Right renal pelvis (tissue), 4 donors: ENCODE measurements at regions not wholly inside any gene's neighbourhood (a gene's known extent, or its start where the extent isn't known, plus 50 kb on each side); places are given as distances from the start of the nearest gene placed in this dataset.

Experiments used
- DNase-seq, 4 donors: peaks; one replicate each; pipeline ENCODE4 v3.0.0-alpha.2; 2013; ENCODE audit warnings: low read depth in 4 of 4, low spot score in 3 of 4, missing footprints in 1 of 4

DNA sequence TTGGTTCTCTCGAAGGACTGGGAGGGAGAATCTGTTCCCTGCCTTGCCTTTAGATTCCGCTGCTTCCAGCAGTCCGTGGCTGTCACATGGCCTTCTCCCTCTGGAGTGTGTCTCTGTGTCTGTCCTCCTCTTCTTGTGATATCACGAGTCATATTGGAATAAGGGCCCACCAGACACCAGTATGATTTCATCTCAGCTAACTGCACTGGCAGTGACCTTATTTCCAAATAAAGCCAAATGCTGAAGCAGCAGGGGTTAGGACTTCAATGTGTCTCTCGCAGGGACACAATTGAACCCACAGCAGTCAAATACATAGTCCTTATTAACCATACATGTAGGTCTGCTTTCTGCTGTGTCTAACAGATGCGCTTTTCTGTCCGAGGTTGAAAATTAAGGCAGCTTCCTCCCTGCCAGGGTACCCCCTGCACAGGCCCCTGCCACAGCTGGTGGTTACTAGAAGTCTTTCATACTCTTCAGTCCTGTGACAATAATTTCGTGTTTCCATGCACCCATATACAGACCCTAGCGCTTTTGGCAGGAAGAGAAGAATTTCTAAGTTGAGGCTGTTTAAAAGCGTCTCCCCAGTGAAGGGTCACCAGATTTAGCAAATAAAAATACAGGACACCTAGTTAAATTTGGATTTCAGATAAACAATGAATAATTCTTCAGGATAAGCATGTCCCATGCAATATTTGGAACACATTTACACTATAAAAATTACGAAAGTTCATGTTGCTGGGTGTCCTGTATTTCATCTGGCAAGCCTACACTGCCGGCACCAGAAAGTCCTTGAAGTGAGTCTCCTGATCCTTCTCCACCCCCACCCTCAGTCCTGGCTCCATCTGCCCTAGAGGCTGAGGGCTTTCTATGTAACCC is 182.1 kb downstream of the ETS2 start:
- DNase-seq: no peak

DNA sequence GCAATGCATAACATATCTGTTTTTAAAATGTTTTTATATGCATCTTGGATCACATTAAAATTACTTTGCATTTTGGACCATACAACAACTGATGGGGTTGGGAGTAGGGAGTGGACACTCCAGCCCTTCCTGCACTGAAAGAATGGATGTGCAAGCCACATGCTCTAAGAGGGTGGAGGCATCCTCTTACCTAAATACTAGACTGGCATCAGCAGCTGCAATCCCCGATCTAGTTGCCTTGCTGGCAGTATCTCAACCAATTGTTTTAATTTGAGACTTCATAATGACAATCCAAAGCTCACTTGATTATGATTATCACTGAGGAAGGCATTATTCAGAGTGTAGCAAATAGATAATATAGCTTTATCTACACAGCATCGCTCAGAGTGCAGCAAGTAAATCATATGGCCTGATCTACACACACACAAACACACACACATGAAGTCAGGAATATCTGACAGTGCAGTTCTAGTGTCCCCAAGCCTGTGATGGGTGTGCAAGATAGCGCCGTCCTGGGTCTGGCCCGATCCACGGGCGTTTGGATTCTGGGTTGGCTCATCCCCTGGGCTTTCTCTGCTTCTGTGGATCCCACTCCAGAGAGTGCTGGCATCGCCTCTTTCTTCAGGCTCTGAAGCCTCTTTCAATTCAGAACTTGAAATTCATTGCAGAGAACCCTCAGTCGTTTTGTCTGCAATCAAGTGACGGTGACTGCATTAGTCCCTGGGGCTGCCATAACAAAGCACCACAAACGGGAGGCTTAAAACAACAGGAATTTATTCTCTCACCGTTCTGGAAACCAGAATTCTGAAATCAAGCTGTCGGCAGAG is 181.3 kb downstream of the ETS2 start:
- no peak for DNase-seq

DNA sequence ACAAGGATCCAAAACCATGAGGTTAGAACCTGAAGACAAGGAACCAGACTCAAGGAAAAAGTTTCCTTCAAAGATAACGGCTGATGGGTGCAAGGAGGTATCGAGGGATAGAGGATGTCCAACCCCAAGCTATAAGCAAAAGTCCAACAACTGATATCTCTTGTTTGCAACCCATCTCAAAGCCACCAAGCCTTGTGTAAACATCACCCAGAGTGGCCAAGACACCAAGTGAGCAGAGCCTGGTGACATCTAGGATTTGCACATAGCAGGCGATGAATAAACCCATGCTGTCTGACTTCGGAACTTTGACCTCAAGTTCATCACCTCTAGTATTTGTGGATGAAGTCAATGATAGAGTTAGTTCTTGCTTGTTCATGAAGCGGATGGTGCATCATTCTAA is 180.7 kb downstream of the ETS2 start:
- no peak for DNase-seq

DNA sequence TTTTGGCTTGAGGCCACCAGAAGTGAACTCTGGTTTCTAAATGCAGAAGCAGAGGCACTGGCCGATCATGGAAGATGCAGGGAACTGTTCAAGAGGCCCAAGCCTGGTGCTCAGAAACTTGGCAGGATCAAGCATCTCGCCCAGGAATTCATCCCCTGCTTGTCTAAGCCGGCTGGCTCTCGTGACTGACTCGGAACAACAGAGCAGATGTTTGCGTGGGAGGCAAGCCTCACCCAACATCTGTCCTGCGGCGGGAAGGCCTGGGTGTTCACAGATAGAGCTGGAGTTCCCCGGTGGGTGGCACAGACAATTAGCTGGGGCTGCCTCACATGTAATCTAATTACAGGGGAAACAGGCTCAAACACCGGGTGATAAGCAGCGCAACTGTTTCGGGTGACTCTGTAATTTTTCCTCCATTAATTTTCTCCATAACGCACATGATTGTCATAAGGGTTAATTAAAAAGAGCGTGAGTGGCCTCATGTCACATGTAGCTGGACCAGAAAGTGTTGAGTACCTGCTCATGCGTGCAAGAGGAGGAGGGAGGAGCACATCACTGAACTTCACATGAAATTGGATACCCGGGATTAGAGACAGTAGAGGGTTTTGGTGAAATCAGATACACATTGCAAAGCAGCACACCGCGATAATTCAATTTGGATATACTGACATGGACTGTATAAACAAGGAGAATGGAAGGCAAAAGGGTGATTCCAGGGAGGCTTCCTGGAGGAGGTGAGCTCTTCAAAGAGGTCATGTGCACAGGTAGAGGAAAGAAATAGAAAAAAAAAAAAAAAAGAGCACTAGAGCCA is 180.0 kb downstream of the ETS2 start:
- no peak for DNase-seq

DNA sequence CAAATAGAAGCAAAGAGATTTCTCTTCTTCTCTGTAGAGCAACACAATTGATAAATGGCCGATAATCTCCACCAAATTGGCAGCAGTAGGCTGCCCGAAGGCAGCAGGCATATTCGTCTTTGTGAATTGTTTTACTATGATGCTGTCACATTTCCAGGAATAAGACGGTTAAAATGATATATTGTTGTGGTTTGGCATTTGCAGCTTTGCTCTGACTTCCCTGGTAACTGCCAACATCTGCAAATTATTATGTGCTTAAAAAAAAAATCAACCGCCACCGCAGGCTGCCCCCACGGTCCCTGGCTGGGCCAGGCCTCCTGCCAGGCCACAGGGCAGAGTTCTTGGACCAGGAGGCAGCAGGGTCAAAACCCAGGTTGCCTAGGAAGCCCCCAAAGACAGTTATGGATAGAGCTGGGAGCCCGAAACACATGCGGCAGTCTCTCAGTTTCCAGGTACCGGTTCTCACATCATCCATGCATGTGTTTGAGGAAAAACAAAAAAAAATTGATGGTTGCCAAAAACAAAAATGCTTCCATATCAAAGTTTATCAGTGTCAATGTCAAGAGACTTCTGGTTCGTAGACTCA is 179.3 kb downstream of the ETS2 start:
- DNase-seq: no peak

DNA sequence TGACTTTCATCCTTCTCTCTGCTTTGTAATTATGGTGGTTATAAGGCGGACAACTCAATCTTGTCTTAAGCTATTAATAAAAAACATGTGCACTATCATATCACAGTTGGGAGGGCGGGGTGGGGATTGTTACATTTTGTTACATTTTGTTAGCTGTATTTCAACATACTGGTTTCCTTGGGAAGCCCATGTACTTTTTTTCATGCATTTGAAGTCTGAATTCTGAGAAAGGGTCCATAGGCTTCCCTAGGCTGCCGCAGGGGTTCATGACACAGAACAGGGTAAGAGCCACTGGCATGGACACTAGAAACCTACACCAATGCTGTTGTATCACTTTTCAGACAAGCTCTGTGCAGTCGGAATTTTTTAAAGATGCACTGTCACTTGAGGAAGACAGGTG is 178.8 kb downstream of the ETS2 start:
- no peak for DNase-seq

DNA sequence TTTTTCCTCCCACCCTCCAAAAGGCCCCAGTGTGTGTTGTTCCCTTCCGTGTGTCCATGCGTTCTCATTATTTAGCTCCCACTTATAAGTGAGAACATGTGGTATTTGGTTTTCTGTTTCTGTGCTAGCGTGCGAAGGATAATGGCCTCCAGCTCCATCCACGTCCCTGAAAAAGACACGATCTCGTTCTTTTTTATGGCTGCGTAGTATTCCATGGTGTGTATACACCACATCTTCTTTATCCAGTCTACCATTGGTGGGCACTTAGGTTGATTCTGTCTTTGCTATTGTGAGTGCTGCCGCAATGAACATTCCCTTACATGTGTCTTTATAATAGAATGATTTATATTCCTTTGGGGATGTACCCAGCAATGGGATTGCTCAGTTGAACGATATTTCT is 177.8 kb downstream of the ETS2 start:
- DNase-seq: no peak

DNA sequence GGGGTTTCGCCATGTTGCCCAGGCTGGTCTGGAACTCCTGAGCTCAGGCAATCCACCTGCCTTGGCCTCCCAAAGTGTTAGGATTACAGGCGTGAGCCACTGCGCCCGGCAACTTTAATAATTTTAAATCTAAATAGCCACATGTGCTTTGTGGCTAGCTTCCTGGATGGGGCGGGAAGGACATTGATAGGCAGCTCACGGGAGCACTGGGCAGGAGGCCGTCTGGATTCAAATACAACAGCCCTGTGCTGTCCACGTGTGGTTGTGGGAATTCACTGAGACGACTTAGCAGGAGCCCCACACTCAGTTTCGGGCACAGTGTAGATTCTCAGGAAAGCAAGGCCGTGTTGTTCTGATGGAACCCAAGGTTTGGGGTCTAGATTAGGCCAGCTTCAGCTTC is 177.1 kb downstream of the ETS2 start:
- DNase-seq: no peak

DNA sequence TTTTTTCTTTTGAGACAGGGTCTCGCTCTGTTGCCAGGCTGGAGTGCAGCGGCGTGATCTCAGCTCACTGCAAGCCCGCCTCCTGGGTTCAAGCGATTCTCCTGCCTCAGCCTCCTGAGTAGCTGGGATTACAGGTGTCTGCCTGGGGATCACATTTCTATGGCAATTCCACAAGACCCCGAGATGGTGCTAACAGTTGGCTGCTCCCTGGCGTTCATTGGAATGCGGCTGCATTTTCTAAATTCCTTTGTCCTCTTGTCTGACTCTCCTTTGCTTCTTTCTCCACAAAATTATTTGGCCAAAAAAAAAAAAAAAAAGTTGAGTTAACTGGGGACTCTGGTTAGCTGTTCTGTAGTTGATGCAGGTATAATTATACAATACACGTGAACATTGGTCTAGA is 176.4 kb downstream of the ETS2 start:
- DNase-seq: no peak

DNA sequence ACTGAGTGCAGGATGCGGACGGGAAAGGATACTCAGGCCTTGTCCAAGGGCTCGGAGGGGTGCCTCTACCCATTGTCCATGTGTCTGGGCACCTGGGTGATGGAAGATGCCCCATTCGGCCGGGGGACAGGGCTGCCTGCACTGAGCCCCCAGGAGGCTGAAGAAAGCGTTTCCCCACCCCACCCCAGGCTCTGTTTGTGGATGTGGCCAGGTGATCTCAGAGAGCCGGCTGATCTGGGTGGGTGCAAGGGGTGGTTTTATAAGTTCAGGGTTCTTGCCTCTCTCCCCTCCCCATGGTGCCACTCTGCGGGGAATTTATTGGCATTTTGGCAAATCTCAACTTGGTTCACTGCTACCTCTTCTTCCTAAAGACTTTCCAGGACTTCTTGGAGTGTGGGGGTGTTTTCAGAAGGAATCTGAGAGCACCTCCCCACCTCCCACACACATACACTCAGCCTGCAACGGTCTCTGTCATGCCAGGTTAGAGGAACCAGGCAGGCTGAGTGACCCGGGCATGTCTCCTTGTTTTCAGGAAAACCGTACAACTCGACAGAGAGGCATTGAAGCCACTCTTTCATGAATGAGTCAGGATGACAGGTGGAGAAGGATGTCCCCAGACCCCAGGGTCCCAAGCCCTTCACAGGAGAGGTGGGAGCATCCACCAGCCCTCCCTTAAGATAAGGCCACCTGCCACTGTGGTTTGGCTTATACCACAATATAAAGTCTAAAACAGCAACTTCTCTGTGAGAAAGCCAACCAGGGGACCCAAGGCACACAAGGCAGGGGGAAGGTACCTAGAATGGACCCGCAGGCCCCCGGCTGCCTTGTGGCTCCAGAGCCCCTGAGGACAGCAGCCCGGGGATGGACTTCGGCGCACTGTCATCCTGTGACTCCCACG is 174.9 kb downstream of the ETS2 start:
- DNase-seq: no peak

DNA sequence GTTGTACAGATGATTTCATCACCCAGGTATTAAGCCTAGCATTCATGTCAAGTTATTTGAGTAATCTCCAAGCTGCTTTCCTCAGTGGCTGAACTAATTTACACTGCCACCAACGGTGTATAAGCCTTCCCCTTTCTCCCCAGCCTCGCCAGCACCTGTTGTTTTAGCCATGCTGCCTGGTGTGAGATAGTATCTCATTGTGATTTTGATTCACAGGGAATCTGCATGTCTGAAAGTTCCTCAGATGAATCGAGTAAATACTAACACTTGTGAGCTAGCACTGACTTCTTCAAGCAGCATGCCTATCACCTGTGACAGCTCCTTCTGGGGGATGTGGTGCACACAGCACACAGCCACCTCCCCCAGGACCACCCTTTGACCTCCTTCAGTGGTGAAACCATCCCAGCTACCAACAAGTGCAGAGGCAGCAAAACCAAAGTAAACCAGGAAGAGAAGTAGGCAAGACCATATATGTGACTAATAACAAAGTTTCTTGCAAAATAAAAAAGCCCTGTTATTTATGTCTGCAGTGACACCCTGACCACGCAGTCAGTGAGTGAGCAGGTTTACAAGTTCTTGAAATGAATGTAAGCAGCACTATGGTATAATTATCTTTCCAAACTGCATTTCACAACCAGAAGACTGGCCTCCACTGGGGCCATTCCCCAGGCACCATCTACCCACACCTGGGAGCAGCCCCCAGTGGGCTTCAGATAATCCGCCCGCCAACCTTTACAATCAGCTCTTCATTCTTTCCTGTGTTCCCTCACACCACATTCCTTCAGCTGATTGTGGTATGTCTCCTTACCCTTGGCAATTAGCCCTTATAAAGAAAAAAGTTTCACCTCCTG is 173.8 kb downstream of the ETS2 start:
- DNase-seq: no peak

DNA sequence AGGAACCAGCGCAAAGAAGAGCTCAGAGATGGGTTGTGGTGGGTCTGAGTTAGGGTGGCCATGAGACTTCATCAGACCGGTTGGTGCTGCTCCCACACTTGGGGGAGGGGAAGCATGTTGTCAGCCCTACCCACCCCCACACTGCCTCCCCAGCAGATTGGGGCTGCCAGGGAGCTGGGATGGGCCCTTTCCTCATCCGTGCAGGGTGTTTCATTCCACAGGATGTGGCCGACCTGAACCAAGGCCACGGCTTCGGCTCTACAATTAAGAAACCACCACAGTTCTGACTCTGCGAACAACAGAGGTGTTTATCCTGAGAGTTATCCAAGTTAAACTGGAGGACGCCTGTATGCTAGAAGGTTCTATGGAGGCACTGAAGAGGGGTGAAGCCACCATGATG is 171.2 kb downstream of the ETS2 start:
- no peak for DNase-seq

DNA sequence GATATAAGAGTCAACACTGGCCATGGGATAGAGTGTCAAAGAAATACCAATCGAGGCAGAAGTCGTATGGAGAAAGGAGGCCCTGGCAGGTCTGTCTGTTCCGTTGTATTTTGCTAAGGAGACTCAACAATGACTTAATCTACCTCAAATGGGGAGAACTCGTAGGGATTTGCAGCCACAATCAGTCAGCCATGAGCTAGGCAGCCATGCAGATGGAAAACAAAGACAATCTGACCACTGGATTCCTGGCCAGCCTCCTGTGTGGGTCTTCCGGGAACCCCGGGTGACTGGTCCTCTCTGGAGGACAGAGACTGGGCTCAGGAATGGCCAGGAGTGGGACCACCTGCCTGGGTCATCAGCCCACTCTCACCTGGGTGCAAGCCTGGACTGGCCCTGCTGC is 167.8 kb downstream of the ETS2 start:
- no peak for DNase-seq

DNA sequence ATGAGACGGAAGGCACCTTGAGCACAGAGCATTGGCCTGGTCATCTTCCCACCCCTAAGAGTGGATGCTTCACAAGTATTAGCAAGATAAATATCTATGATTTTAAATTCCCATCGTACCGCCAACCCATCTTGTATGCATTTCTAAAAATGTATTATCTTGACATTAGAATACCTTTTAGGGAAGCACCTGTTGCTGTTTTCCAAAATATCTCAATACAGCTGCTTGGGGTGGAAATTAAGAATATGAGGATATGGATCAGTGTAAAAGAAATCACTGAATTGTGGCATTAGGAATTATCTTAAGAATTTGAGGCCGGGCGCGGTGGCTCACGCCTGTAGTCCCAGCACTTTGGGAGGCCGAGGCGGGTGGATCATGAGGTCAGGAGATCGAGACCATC is 166.3 kb downstream of the ETS2 start:
- no peak for DNase-seq

DNA sequence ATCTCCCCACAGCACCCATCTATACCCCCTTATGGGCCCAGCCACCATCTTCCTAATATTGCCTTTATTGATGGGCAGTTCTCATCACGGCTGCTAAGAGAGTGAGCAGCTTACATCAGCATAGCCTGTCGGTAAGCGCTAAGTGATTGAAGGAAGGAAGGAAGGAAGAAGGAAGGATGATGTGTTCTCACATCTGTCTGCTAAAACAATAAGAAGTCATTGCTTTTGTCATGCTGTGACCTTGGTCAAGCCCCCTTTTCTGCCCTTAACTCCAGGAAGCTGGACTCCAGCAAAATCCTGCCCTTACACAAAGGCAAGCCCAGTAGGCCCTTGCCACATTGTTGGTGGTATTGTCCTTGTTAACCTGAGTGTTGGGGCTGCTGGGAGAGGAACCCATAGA is 165.0 kb downstream of the ETS2 start:
- no peak for DNase-seq

DNA sequence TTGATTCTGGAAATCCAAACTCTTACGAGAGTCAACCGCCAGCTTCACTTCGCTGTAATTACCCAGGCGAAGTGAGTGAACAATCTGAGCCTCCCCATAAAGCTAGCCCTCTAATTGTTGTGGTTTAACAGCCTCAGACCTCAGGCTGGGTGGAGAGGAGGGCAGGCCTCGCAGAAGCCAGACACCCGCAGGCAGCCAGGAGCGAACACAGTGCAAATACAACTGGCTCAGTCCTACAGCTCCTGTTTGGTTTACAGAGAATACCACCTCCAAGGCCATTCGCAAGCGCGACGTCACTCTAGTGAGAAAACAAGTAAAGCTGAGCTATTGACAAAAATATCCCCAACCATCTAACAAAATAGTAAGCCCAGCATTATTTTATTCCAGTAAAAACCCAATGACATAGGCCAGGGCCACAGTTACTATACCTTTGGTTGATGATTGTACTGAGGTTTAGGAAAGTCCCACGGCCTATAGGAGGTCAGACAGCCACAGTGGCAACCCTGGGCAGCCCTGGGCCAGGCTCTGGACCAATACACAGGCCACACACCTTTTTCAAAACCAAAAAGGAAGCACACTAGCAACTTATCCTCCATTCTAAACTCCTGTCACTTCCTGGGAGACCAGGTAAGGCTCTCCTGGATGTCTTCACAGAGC is 163.3 kb downstream of the ETS2 start:
- no peak for DNase-seq

DNA sequence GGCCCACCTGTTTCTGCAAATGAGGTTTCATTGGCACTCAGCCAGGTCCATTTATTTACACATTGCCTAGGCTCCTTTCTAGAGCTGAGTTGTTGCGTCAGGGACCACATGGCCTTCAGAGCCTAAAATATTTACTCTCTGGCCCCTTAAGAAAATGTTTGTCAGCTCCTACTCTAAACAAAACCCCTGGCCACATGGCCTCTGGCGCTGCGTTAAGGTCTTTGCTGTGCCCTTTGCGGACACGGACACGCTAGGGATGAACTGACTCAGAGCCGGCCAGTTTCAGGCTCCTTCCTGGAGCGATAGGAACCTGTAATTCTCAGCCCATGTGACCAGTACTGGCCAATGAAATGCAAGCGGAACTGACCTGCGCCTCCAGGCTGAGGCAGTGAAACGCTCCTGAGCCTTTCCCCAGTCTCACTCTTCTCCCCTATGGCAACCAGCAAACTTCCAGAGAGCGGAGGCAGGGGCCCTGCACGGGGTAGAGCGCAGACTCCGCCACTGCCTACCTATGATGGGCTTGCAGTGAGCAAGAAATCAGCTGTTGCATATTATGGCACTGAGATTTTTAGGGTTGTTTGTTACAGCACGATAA is 160.3 kb downstream of the ETS2 start:
- DNase-seq: no peak

DNA sequence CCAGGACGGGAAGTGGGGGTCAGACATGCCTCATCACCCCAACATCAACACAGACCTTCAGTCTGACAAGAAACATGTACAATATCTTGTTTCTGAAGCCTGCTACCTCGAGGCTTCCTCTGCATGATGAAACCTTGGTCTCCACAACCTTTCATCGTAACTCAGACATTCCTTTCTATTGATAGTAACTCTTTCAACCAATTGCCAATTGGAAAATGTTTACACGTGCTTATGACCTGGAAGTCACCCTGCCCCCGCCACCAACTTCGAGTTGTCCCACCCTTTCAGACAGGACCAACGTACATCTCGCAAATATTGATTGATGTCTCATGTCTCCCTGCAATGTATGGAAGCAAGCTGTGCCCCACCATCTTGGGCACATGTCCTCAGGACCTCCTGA is 159.5 kb downstream of the ETS2 start:
- DNase-seq: no peak
